Astrocyte (in vitro differentiated cells and primary cell): ENCODE measurements at regions not wholly inside any gene's neighbourhood (a gene's known extent, or its start where the extent isn't known, plus 50 kb on each side); places are given as distances from the start of the nearest gene placed in this dataset.

Source experiments
- DNase-seq: peaks from one replicate; pipeline ENCODE4 v3.0.0-alpha.2; 2010; ENCODE audit warnings: low read depth
- FAIRE-seq: peaks from 2 replicates; lab custom pipeline; 2011; peaks lifted over from hg19 to GRCh38; lab: Jason Lieb, UNC
- H2AFZ ChIP-seq: 2 replicates; pipeline ENCODE4 v1.6.0; 2012; ENCODE audit warnings: low read depth, low read length, inconsistent platforms
- H3K27ac ChIP-seq: 2 replicates; pipeline ENCODE4 v1.5.1; 2011; ENCODE audit warnings: low read depth, low read length, inconsistent platforms
- H3K27me3 ChIP-seq: 2 replicates; pipeline ENCODE4 v1.6.0; 2011; ENCODE audit warnings: low read length, inconsistent platforms; ENCODE audit not compliant: insufficient read depth
- H3K36me3 ChIP-seq: 2 replicates; pipeline ENCODE4 v1.5.1; 2011; ENCODE audit warnings: low read length, inconsistent platforms; ENCODE audit not compliant: insufficient read depth
- H3K4me1 ChIP-seq: 2 replicates; pipeline ENCODE4 v1.5.1; 2011; ENCODE audit warnings: low read length, inconsistent platforms; ENCODE audit not compliant: insufficient read depth
- H3K4me2 ChIP-seq: 2 replicates; pipeline ENCODE4 v1.6.0; 2012; ENCODE audit warnings: low read length, inconsistent platforms
- H3K4me3 ChIP-seq: 2 replicates; pipeline ENCODE4 v1.5.1; 2011; ENCODE audit warnings: low read depth, mild to moderate bottlenecking, low read length, inconsistent platforms; ENCODE audit not compliant: insufficient read depth
- H3K79me2 ChIP-seq: 2 replicates; pipeline ENCODE4 v1.6.0; 2012; ENCODE audit warnings: mild to moderate bottlenecking, low read length, inconsistent platforms; ENCODE audit not compliant: insufficient read depth
- H3K9ac ChIP-seq: 2 replicates; pipeline ENCODE4 v1.6.0; 2012; ENCODE audit warnings: mild to moderate bottlenecking, low read length, inconsistent platforms
- H3K9me3 ChIP-seq: 2 replicates; pipeline ENCODE4 v1.5.1; 2012; ENCODE audit warnings: low read depth, mild to moderate bottlenecking, low read length, inconsistent platforms; ENCODE audit not compliant: insufficient read depth
- H4K20me1 ChIP-seq: 2 replicates; pipeline ENCODE4 v1.6.0; 2012; ENCODE audit warnings: low read length, inconsistent platforms; ENCODE audit not compliant: insufficient read depth
- H3K27ac Mint-ChIP-seq: one replicate; pipeline ENCODE4 v1.8.0; 2021; ENCODE audit warnings: mild to moderate bottlenecking, mixed read lengths; ENCODE audit not compliant: unreplicated experiment
- H3K27me3 Mint-ChIP-seq: one replicate; pipeline ENCODE4 v1.8.0; 2021; ENCODE audit warnings: low read depth, mixed read lengths; ENCODE audit not compliant: unreplicated experiment
- H3K36me3 Mint-ChIP-seq: one replicate; pipeline ENCODE4 v1.8.0; 2021; ENCODE audit warnings: low read depth, mixed read lengths; ENCODE audit not compliant: unreplicated experiment
- H3K4me1 Mint-ChIP-seq: one replicate; pipeline ENCODE4 v1.8.0; 2021; ENCODE audit warnings: low read depth, mixed read lengths; ENCODE audit not compliant: unreplicated experiment
- H3K4me3 Mint-ChIP-seq: one replicate; pipeline ENCODE4 v1.8.0; 2021; ENCODE audit warnings: mild to moderate bottlenecking, moderate library complexity, mixed read lengths; ENCODE audit not compliant: unreplicated experiment
- H3K9me3 Mint-ChIP-seq: one replicate; pipeline ENCODE4 v1.8.0; 2021; ENCODE audit warnings: mild to moderate bottlenecking, mixed read lengths; ENCODE audit not compliant: unreplicated experiment
- EZH2 ChIP-seq: IDR thresholded peaks from 2 replicates; pipeline ENCODE4 v1.6.1; 2012; ENCODE audit warnings: mild to moderate bottlenecking, low read length, inconsistent platforms; ENCODE audit not compliant: insufficient read depth
- TF ChIP-seq, protein P1 (sequence below): IDR thresholded peaks from 2 replicates; pipeline ENCODE4 v1.5.1; 2011; ENCODE audit warnings: low read depth, mild to moderate bottlenecking, inconsistent platforms, low read length, moderate library complexity; ENCODE audit not compliant: insufficient read depth

DNA sequence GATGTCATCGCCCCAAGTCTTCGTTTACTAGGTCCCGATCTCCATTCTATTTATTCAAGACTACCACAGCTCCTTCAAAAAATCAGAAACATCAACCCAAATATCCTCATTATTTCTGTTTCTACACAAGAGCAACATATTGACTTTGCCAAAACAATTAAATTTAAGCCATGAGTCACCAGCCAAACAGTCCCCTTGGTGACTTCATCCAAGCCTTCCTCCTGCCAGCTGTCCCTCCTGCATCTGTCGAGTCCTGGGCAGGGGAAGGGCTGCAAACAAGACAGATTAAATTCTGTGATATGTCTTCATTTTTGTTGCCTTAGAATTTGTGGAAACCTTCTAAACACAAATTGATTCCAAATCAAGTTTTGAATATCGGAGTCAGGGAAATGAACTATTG, 110.3 kb downstream of the SP3 start:
- no peaks in the 10 kb centered on the region for H3K4me1 ChIP-seq
- no peak overlapping the region for H3K4me3 Mint-ChIP-seq
- peaks cover 3% of the 10 kb centered on the region for H3K27me3 ChIP-seq
- H2AFZ ChIP-seq = no peak overlapping the region
- no peaks in the 10 kb centered on the region for H3K79me2 ChIP-seq
- H3K9me3 ChIP-seq = no peaks in the 10 kb centered on the region
- no peak for TF ChIP-seq EZH2
- TF ChIP-seq, protein P1, sequence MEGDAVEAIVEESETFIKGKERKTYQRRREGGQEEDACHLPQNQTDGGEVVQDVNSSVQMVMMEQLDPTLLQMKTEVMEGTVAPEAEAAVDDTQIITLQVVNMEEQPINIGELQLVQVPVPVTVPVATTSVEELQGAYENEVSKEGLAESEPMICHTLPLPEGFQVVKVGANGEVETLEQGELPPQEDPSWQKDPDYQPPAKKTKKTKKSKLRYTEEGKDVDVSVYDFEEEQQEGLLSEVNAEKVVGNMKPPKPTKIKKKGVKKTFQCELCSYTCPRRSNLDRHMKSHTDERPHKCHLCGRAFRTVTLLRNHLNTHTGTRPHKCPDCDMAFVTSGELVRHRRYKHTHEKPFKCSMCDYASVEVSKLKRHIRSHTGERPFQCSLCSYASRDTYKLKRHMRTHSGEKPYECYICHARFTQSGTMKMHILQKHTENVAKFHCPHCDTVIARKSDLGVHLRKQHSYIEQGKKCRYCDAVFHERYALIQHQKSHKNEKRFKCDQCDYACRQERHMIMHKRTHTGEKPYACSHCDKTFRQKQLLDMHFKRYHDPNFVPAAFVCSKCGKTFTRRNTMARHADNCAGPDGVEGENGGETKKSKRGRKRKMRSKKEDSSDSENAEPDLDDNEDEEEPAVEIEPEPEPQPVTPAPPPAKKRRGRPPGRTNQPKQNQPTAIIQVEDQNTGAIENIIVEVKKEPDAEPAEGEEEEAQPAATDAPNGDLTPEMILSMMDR = no peak
- no peaks in the 10 kb centered on the region for H3K4me1 Mint-ChIP-seq
- no peaks in the 10 kb centered on the region for H3K27me3 Mint-ChIP-seq
- H3K27ac Mint-ChIP-seq = no peak overlapping the region
- no peak overlapping the region for H3K4me2 ChIP-seq
- H3K27ac ChIP-seq = no peak overlapping the region
- no peak overlapping the region for H3K9ac ChIP-seq
- H3K4me3 ChIP-seq = no peak overlapping the region
- no peaks in the 10 kb centered on the region for H4K20me1 ChIP-seq
- peak; percentile 56 for DNase-seq
- FAIRE-seq = no peak
- H3K36me3 ChIP-seq = no peaks in the 10 kb centered on the region
- H3K36me3 Mint-ChIP-seq = no peaks in the 10 kb centered on the region
- H3K9me3 Mint-ChIP-seq = peaks cover 3% of the 10 kb centered on the region

DNA sequence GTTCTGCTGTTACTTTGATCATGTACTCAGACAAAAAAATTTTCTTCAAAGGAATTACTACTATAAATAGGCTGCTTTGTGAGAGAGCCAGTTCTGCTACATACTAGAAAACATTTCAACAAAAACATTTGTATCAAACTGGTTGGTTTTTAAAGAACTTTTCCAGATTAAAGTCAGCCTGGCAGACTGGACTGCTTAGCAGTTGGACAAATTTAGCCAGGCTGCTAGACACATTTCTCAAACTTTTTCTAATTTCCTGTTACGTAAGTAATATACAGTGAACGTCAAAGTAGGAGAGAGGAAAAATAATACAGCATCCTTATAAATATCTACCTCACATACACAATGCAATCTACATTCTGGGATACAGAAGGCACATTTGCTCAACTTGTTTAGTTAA, 109.5 kb downstream of the SP3 start:
- Histone ChIP-seq H3K9me3 (no peaks in the 10 kb centered on the region), H4K20me1 (no peaks in the 10 kb centered on the region), H2AFZ (no peak overlapping the region), H3K4me2 (no peak overlapping the region), H3K4me1 (no peaks in the 10 kb centered on the region), H3K4me3 (no peak overlapping the region), H3K79me2 (no peaks in the 10 kb centered on the region), H3K36me3 (no peaks in the 10 kb centered on the region), H3K9ac (no peak overlapping the region), H3K27me3 (peaks cover 3% of the 10 kb centered on the region), H3K27ac (no peak overlapping the region)
- H3K27me3 Mint-ChIP-seq = no peaks in the 10 kb centered on the region
- no peak overlapping the region for H3K4me3 Mint-ChIP-seq
- no peaks in the 10 kb centered on the region for H3K4me1 Mint-ChIP-seq
- TF ChIP-seq, protein P1 = no peak
- no peak for TF ChIP-seq EZH2
- DNase-seq (no peak), FAIRE-seq (no peak)
- peaks cover 3% of the 10 kb centered on the region for H3K9me3 Mint-ChIP-seq
- H3K27ac Mint-ChIP-seq = no peak overlapping the region
- no peaks in the 10 kb centered on the region for H3K36me3 Mint-ChIP-seq
